SU-DHL-6 (cell line): ENCODE measurements at regions not wholly inside any gene's neighbourhood (a gene's known extent, or its start where the extent isn't known, plus 50 kb on each side); places are given as distances from the start of the nearest gene placed in this dataset.

Experiments
- H2AFZ ChIP-seq: fragments of 200-600 bp; sonication (generic); 2 replicates; pipeline ENCODE4 v1.6.1; 2014; ENCODE audit warnings: low read depth, mild to moderate bottlenecking, moderate library complexity, mixed read lengths, antibody characterized with exemption, low read length; ENCODE audit not compliant: severe bottlenecking
- H3F3A ChIP-seq: fragments of 200-600 bp; shearing (Covaris generic); 2 replicates; pipeline ENCODE4 v1.6.0; 2016; ENCODE audit warnings: antibody characterized with exemption, mild to moderate bottlenecking; ENCODE audit not compliant: insufficient read depth
- H3K27ac ChIP-seq: fragments of 200-600 bp; sonication (generic); 2 replicates; pipeline ENCODE4 v1.5.1; 2016; ENCODE audit warnings: low read depth, mild to moderate bottlenecking, low read length, moderate library complexity, mixed read lengths
- H3K27me3 ChIP-seq: fragments of 200-600 bp; sonication (generic), shearing (Covaris generic); 2 replicates; pipeline ENCODE4 v1.6.0; 2014; ENCODE audit warnings: mild to moderate bottlenecking, low read length
- H3K36me3 ChIP-seq: fragments of 200-600 bp; sonication (generic); 2 replicates; pipeline ENCODE4 v1.6.1; 2014; ENCODE audit warnings: mild to moderate bottlenecking, low read length, mixed read lengths
- H3K4me2 ChIP-seq: fragments of 300-600, 200-600 bp; shearing (Covaris generic), sonication (generic); 2 replicates; pipeline ENCODE4 v1.6.0; 2014; ENCODE audit warnings: low read length, low read depth, mild to moderate bottlenecking; ENCODE audit not compliant: poor library complexity, severe bottlenecking
- H3K4me3 ChIP-seq: fragments of 200-600 bp; sonication (generic); 2 replicates; pipeline ENCODE4 v1.5.1; 2014; ENCODE audit warnings: antibody characterized with exemption, low read length, mild to moderate bottlenecking, mixed read lengths; ENCODE audit not compliant: insufficient read depth, poor library complexity, severe bottlenecking
- H3K79me2 ChIP-seq: fragments of 200-600 bp; sonication (generic); 2 replicates; pipeline ENCODE4 v1.6.1; 2014; ENCODE audit warnings: mild to moderate bottlenecking, low read length, moderate library complexity; ENCODE audit not compliant: insufficient read depth
- H3K9ac ChIP-seq: fragments of 200-600 bp; sonication (generic); 2 replicates; pipeline ENCODE4 v1.7.0; 2014; ENCODE audit warnings: mild to moderate bottlenecking, low read length
- H3K9me2 ChIP-seq: fragments of 200-600 bp; sonication (generic); replicated peaks from 2 replicates; pipeline ENCODE4 v1.6.1; 2014; ENCODE audit warnings: low read length; ENCODE audit not compliant: insufficient read depth
- H3K9me3 ChIP-seq: fragments of 200-600 bp; sonication (generic); 2 replicates; pipeline ENCODE4 v1.6.1; 2014; ENCODE audit warnings: low read length, mixed read lengths; ENCODE audit not compliant: insufficient read depth
- H4K20me1 ChIP-seq: fragments of 200-600 bp; sonication (generic); 2 replicates; pipeline ENCODE4 v1.6.1; 2014; ENCODE audit warnings: low read depth, mild to moderate bottlenecking, antibody characterized with exemption, low read length, moderate library complexity, mixed read lengths
- EZH2phosphoT487 ChIP-seq: fragments of 200-600 bp; sonication (generic), shearing (Covaris generic); conservative IDR thresholded peaks from 2 replicates; pipeline ENCODE4 v1.6.1; 2018; ENCODE audit warnings: mild to moderate bottlenecking, antibody characterized with exemption, low read length, moderate library complexity, mixed read lengths
- TF ChIP-seq, protein P1 (sequence below): fragments of 200-600 bp; sonication (generic); IDR thresholded peaks from one replicate; pipeline ENCODE4 v1.5.1; 2017; ENCODE audit warnings: antibody characterized with exemption, mild to moderate bottlenecking, low read length, moderate library complexity; ENCODE audit not compliant: insufficient read depth, poor library complexity, severe bottlenecking

DNA sequence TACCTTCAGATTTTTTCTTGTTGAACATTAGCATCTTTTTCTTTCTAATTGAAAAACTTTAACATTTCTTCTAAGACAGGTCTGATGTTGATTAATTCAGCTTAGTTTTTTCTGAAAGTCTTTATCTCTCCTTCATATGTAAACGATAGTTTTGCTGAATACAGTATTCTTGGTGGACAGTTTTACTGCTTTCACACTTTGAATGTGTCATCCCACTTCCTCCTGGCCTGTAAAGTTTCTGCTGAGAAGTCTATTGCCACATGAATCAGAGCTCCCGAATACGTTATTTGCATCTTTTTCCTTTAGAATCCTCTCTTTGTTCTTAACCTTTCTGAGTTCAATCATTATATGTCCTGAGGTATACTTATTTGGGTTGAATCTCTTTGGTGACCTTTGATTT, 344.2 kb downstream of the OLFM3 start:
- TF ChIP-seq EZH2phosphoT487 = no peak
- TF ChIP-seq, protein P1, sequence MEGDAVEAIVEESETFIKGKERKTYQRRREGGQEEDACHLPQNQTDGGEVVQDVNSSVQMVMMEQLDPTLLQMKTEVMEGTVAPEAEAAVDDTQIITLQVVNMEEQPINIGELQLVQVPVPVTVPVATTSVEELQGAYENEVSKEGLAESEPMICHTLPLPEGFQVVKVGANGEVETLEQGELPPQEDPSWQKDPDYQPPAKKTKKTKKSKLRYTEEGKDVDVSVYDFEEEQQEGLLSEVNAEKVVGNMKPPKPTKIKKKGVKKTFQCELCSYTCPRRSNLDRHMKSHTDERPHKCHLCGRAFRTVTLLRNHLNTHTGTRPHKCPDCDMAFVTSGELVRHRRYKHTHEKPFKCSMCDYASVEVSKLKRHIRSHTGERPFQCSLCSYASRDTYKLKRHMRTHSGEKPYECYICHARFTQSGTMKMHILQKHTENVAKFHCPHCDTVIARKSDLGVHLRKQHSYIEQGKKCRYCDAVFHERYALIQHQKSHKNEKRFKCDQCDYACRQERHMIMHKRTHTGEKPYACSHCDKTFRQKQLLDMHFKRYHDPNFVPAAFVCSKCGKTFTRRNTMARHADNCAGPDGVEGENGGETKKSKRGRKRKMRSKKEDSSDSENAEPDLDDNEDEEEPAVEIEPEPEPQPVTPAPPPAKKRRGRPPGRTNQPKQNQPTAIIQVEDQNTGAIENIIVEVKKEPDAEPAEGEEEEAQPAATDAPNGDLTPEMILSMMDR = no peak
- Histone ChIP-seq H3K27ac (no peak overlapping the region), H3K79me2 (no peaks in the 10 kb centered on the region), H3K9ac (no peak overlapping the region), H3F3A (no peaks in the 10 kb centered on the region), H3K9me2 (no peaks in the 10 kb centered on the region), H2AFZ (no peak overlapping the region), H3K4me3 (no peak overlapping the region), H3K27me3 (no peaks in the 10 kb centered on the region), H3K4me2 (no peak overlapping the region), H3K9me3 (no peaks in the 10 kb centered on the region), H4K20me1 (no peaks in the 10 kb centered on the region), H3K36me3 (no peaks in the 10 kb centered on the region; the same call in 1 of the 2 replicates)

GRCh38 chr1:101653482-101653946, 343.2 kb downstream of the OLFM3 start:
- Histone ChIP-seq H3K4me3 (no peak overlapping the region), H3K36me3 (no peaks in the 10 kb centered on the region; the same call in 1 of the 2 replicates), H3F3A (no peaks in the 10 kb centered on the region), H3K9ac (no peak overlapping the region), H3K4me2 (no peak overlapping the region), H3K27ac (no peak overlapping the region), H3K9me2 (no peaks in the 10 kb centered on the region), H3K9me3 (no peaks in the 10 kb centered on the region), H3K79me2 (no peaks in the 10 kb centered on the region), H3K27me3 (no peaks in the 10 kb centered on the region), H4K20me1 (no peaks in the 10 kb centered on the region), H2AFZ (no peak overlapping the region)
- TF ChIP-seq, protein P1 = no peak
- TF ChIP-seq EZH2phosphoT487 = no peak

GRCh38 chr1:101664726-101665125, 332.0 kb downstream of the OLFM3 start:
- Histone ChIP-seq H3K4me3 (no peak overlapping the region), H3K27ac (no peak overlapping the region), H3F3A (no peaks in the 10 kb centered on the region), H3K9me2 (no peaks in the 10 kb centered on the region), H4K20me1 (no peaks in the 10 kb centered on the region), H3K36me3 (no peaks in the 10 kb centered on the region), H3K9ac (no peak overlapping the region), H3K79me2 (no peaks in the 10 kb centered on the region), H3K9me3 (no peaks in the 10 kb centered on the region), H3K4me2 (no peak overlapping the region), H2AFZ (no peak overlapping the region), H3K27me3 (no peaks in the 10 kb centered on the region)
- TF ChIP-seq, protein P1 = no peak
- no peak for TF ChIP-seq EZH2phosphoT487

DNA sequence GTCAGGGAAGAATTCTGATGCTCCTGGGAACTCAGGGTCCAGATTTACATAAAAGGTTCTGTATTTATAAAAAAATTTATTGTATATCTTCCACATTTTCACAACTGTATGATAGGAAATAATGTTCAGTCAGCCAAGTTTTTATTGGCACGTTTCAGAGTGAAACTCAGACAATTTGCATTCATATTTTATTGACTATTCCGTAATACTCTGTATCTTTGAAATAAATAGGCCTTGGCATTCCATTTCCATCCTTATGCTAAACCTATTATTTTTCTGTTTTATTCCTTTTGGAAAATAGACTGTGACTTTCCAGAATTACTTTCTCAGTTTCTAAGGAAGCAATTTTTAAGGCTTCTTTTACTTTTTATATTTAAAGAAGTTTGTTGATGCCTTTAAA, 329.0 kb downstream of the OLFM3 start:
- no peaks in the 10 kb centered on the region for H3K9me3 ChIP-seq
- TF ChIP-seq, protein P1 = no peak
- TF ChIP-seq EZH2phosphoT487 = no peak
- no peak overlapping the region for H3K4me3 ChIP-seq
- no peaks in the 10 kb centered on the region for H3F3A ChIP-seq
- H3K9ac ChIP-seq = no peak overlapping the region
- no peaks in the 10 kb centered on the region for H4K20me1 ChIP-seq
- H3K79me2 ChIP-seq = no peaks in the 10 kb centered on the region
- no peak overlapping the region for H3K4me2 ChIP-seq
- H3K36me3 ChIP-seq = no peaks in the 10 kb centered on the region
- no peaks in the 10 kb centered on the region for H3K9me2 ChIP-seq
- H2AFZ ChIP-seq = no peak overlapping the region
- no peaks in the 10 kb centered on the region for H3K27me3 ChIP-seq
- H3K27ac ChIP-seq = no peak overlapping the region
